ENCODE measurements at regions not wholly inside any gene's neighbourhood (a gene's known extent, or its start where the extent isn't known, plus 50 kb on each side); places are given as distances from the start of the nearest gene placed in this dataset.

GRCh38 chr14:34300882-34301734 lies 160.9 kb downstream of the SPTSSA start:
- CTCF ChIA-PET: interaction anchor here (0.7 to 4.5 kb wide), 23 partner anchors 9 to 1724 kb away, joined by 3 to 30 read pairs (median 4); no protein-coding TSS in a partner anchor
- Histone ChIP-seq H3K27ac (ENCODE audit: insufficient read depth, low read depth, low read length) (no peak overlapping the region), H3K27me3 (ENCODE audit: control insufficient read depth in 2 of 2, insufficient read depth in 2 of 2, low read length in 2 of 2) (peaks cover 0 to 2% of the 10 kb centered on the region in 2 experiments), H3K79me2 (ENCODE audit: control insufficient read depth, insufficient read depth, low read length) (no peaks in the 10 kb centered on the region), H2AFZ (ENCODE audit: low read depth, low read length) (no peak overlapping the region), H3K9ac (replicated peaks; ENCODE audit: extremely low read depth, insufficient read depth, low read length) (no peak overlapping the region), H3K4me3 (replicated peaks in 1 of 3; ENCODE audit: insufficient read depth in 1 of 3, low read depth in 1 of 3, low read length in 3 of 3) (no peak overlapping the region), H3K9me1 (replicated peaks; ENCODE audit: control insufficient read depth, extremely low read depth, insufficient read depth, low read length) (no peaks in the 10 kb centered on the region), H3K36me3 (ENCODE audit: control insufficient read depth in 2 of 2, extremely low read depth in 1 of 2, insufficient read depth in 2 of 2, low read length in 2 of 2) (no peaks in the 10 kb centered on the region), H3K4me2 (ENCODE audit: insufficient read depth, low read length) (no peak overlapping the region), H3K9me3 (replicated peaks; ENCODE audit: control insufficient read depth, insufficient read depth, low read length) (no peaks in the 10 kb centered on the region), H3K4me1 (ENCODE audit: control insufficient read depth, extremely low read depth, insufficient read depth, low read length) (no peaks in the 10 kb centered on the region), H4K20me1 (replicated peaks; ENCODE audit: control insufficient read depth, extremely low read depth, insufficient read depth, low read length) (no peaks in the 10 kb centered on the region)
- peak; percentile 54 for FAIRE-seq
- dilution Hi-C loops (cut with MboI; ENCODE audit: extremely low pct_ligation_motif_present, low sequenced_read_pairs): no loop called here
- intact Hi-C loops (cut with micrococcal nuclease): loop anchor here (1.0 to 5.0 kb wide), 5 partner anchors 50 to 1725 kb away; no protein-coding TSS in a partner anchor
- TF ChIP-seq MYC (IDR thresholded peaks at IDR 0.05; ENCODE audit: low read depth, low read length) (no peak), POLR2AphosphoS5 (IDR thresholded peaks at IDR 0.05; ENCODE audit: insufficient read depth, low read depth, low read length) (no peak), CTCF (IDR thresholded peaks at IDR 0.05; ENCODE audit: extremely low read depth in 1 of 2, insufficient read depth in 1 of 2, low read depth in 1 of 2, low read length in 2 of 2) (peak; percentile 43 to 45), GATA2 (IDR thresholded peaks at IDR 0.05; ENCODE audit: insufficient read depth, insufficient read length, low read depth, low read length) (peak; percentile 65)
- DNase-seq (ENCODE audit: low read depth, low spot score): peak; percentile 49
- POLR2A ChIA-PET: no interaction called here
- BruUV-seq (replicated peaks): no TSS peak

All from endothelial cell of umbilical vein (primary cell).